GM18951 (cell line): ENCODE measurements at regions not wholly inside any gene's neighbourhood (a gene's known extent, or its start where the extent isn't known, plus 50 kb on each side); places are given as distances from the start of the nearest gene placed in this dataset.

Experiments used
- POLR2A ChIP-seq: IDR thresholded peaks from 4 replicates; pipeline ENCODE4 v1.6.1; 2011; ENCODE audit warnings: mild to moderate bottlenecking; ENCODE audit not compliant: insufficient read length, insufficient read depth; ENCODE audit errors: extremely low read depth
- in situ Hi-C: fragments of 300-500 bp; cut with MboI; formaldehyde crosslinking; loops from one replicate; pipeline ENCODE4 v1.12.0; 2022; ENCODE audit warnings: low sequenced_read_pairs, mixed read lengths, inconsistent platforms; ENCODE audit not compliant: unreplicated experiment

DNA sequence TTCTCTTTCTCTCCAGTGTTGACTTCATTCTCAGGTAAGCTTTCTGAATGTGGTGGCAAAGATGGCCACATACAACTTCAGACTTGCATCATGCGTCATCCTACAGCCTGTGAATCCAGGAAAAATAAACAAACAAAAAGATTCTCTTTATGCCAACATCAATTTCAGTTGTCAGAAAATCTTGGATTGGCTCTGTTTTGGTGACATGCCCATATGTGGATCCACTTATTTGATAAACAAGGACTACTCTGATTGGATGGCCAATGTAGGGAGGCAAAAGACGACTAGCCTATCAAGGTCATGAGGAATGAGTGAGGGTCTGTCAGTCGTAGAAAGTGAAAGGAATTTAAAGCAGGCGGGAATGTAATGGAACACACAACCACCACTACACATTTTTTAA lies 866.6 kb downstream of the USP25 start:
- in situ Hi-C loops = no loop called here
- no peak for TF ChIP-seq POLR2A

DNA sequence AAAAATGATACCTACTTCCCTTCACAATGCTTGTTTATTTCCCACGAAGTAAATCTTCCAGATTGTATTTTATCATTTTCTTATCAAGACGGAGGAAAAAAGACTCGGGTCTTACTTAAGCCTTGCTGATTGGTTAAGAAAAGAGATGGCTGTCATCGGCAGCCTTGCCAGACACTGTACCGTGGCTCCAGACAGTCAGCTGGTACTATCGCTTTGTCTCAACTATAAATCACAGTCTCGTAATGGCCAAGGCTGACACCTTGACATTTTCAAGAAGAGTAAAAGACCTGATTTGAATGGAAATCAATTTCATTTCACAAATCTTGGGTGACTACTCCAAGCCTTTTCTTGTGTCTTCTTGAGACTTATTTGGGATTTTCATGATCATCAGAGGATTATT lies 868.0 kb downstream of the USP25 start:
- TF ChIP-seq POLR2A = no peak
- in situ Hi-C loops = no loop called here

DNA sequence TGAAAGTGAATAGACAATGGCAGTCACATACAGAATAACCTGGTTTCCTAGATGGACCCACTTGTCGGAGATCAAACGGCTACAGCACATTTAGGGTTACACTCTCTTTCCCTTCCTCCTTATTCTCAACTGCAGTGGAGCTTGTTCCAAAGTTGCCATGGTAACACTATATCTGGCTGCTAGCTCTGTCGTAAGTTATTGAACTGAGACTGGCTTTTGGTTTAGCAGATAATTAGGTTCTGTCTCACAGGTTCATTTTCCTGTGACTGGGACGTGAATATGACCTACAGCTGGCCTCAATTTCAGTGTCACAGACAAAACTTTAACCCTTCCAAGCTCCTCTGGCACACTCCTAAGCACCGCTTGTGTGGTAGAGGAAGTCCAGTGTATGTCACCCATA lies 875.8 kb downstream of the USP25 start:
- in situ Hi-C loops = no loop called here
- TF ChIP-seq POLR2A = no peak

DNA sequence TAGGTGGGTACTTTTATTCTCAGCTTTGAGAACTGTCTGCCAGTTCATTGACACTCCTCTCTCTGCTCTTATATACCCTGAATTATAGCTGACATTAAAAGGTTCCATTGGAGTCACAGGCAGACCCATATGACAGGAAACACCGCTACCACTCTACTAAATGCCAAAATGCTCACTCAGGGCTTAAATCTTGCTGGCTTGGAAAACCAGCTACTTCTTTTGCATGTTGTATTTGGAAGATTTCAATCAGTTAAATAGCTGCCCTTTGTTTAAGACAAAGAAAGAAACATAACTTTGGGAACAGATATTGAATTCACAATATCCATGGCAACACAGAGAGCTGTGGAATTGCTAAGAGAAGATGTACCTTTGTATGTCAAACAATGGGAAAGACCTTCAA lies 876.5 kb downstream of the USP25 start:
- in situ Hi-C loops = no loop called here
- TF ChIP-seq POLR2A = no peak

DNA sequence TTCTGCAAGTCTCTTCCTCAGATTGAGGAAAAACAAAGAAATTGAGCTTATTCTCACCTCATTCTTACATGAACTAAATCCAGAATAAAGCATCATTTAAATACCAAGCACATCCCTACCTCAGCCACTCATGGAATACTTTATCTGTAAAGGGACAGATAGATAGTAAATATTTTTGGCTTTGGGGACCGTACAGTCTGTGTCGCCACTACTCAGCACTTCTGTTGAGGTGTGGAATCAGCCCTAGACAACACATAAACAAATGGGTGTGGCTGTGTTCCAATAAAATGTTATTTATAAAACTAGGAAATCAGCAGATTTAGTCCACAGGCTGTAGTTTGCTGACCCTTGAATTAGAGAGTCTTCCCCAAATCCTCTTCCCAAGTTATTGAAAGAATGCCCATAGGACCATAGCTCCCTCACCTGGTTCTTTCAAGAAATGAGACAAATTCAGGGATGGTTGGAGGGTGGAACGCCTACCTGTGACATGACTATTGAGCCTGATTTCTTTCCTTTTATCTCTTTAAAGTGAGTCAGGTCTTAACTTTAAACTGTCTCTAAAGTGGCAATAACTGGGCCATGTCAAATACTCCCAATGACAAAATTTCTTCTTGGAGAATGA lies 878.5 kb downstream of the USP25 start:
- in situ Hi-C loops = no loop called here
- TF ChIP-seq POLR2A = no peak

DNA sequence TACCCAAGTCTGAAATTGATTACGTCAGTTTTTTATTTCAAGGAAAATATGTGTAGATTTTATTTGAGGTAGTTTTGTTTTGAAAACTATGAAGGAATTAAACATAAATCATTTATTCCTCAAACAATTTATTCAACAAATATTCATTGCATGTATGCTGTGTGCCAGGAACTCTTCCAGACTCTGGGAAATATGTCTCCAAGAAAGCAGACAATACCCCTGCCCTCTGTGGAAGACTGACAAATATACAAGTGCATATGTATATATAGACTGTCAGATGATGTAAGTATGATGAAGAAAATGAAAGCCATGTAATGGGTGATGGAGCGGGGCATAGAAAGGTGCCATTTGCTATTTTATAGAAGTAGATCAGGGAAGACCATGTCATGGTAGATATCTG lies 889.5 kb downstream of the USP25 start:
- TF ChIP-seq POLR2A = no peak
- in situ Hi-C loops = no loop called here

DNA sequence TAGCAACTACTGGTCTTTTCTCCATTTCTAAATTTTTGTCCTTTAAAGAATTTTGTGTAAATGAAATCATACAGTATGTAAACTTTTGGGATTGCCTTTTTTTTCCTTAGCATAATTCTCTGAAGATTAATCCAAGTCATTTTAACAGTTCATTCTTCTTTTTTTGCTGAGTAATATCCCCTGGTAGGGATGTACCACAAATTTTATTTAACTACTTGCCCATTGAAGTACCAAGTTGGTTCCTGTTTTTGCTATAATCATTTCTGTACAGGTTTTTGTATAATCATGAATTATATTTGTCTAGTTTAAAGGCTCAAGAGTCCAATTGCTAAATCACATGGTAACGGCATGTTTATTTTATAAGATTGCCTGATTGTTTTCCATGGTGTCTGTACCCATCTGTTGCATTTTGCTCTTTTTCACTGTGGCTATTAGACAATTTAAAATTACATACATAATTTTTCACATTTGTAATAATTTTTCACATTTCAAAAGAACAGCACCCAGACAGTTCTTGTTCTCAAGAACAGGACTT lies 891.1 kb downstream of the USP25 start:
- in situ Hi-C loops = no loop called here

DNA sequence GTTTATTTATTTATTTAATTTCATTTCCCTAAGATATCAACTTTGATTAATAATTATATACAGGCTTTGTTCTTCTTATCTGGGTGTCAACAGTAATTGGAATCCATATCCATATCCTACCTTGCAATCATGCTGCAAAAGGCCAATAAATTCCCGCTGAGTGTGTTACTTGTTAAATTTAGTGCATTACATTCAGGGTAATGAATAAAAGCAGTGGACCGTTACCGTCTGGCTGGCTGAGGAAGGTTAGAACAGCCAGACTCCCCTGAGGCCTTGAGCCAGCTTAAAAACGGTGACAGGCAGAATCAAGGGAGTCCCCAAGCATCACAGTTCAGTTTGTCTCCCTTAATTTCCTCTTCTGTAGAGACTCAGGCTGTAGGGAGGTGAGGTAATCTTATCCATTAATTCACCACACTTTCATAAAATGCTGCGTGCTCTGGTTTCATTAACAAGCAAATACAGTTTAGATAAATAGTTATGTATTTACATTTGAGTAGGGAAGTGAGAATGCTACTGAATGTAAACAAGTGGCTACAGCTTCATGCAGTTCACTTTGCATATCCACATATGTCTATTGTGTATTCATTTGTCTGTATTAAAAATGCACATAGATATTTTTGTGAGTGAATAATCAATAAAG lies 888.2 kb upstream of the CXADR start:
- in situ Hi-C loops = no loop called here
- no peak for TF ChIP-seq POLR2A

More for the DNA sequence above, 891.1 kb downstream of the USP25 start:
- no peak for TF ChIP-seq POLR2A

DNA sequence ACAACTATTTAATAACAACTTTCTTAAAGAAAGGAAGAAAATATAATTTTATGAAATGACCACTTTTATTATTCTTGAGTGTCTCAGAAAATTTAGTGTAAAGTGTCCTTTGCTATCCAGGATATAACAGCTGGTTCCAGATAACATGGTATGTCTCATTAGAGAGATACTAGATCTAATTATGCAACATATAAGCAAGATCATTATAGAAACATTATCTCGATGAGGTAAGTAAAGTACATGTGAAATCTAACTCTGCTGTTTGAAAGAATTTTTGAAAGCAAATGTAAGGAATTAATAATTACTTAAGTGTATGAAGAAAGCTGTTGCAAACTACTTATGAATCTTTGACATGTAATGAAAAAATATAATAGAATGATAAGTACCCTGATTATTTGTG lies 887.4 kb upstream of the CXADR start:
- in situ Hi-C loops = no loop called here
- TF ChIP-seq POLR2A = no peak

DNA sequence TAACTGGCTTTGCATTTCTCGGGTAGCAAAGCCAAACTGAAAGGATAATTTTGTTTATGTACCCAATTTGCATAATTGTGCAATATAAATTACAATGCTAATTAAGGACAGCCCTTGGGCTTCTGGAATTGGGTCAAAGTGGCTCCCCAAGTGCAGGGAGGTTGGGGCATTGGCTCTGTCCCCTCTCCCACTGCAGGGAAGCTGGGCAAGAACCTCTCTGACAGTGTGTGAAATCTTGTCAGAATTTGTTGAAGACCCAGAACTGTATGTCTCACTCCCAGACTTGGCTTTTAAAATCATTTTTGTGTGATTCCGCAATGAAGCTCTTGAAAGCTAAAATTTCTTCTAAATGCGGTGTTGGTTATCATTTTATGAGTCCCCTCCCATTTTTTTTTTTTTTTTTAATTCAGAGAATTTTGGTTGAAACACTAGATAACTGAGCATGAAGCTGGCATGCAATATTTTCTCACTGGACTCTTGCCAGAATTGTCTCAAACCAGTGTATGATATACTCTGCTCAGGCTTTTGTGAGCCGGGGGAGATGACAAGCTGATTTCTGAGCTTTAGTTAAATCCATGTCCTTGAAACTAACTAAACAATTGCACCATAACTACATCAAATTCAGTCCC lies 878.9 kb upstream of the CXADR start:
- in situ Hi-C loops = no loop called here
- no peak for TF ChIP-seq POLR2A

DNA sequence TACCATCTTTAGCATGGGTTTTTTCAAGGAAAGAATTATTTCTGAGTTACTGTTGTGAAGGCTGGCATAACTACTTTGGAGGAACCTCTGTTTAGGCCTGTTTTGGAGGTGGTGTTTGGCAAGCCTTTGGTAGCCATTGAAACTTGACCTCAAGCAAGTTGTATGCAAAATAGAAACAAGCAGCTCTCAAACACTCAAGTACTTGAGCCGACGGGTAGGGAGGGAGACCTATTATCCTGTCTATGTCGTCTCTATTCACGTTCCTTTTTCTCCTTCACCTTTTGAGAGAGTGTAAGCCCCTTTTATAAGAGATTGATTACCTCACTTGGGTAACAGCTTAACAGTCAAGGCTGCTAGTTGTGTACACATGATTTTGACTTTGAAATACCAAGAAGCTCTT lies 878.3 kb upstream of the CXADR start:
- in situ Hi-C loops = no loop called here
- TF ChIP-seq POLR2A = no peak

DNA sequence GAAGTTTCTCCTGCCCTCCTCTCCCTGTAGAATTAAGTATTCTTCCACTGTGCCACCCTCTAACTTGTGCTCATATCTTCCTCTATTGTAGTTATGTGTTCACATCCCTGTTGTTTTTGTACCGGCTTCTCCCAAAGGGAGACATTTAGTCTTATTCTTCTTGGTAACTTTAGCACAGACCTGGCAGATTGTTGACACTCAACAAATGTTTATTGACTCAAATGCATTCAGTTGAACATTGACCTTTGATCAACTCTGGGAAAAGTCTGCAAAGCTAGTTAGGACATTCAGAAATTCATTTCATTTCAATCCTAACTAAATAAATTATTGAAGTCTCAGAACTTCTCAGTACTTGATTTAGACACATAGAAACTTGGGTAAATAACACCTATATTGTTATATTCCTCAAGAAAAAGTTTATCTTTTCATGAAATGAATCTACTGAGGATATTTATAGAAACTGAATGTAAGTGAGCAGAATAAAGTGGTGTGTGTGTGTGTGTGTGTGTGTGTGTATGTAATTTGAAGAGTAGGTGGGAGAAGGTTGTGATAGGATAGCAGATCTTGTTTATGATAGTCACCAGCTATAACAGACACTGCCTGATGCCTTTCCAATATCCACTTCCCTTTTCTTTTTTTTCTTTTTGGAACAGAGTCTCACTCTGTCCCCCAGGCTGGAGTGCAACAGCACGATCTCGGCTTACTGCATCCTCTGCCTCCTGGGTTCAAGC lies 872.4 kb upstream of the CXADR start:
- no peak for TF ChIP-seq POLR2A
- in situ Hi-C loops = no loop called here

DNA sequence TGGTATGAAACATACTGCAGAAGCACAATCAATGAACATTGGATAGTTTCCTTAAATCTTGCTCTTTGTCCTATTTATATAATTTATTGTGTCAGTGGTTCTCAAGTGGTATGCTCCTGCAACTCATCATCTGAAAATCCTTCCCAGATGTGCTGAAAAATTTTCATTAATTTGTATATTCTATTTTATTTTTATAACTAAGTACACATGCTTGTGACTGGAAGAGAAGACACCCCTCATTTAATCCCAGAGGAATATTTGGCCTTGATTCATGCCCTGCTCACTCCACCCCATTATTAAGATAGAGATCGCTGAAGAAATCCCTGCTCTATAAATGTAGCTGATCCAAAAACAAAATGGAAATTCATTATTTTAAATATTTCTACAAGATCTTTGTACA lies 870.5 kb upstream of the CXADR start:
- no peak for TF ChIP-seq POLR2A
- in situ Hi-C loops = no loop called here
